ENCODE measurements at regions not wholly inside any gene's neighbourhood (a gene's known extent, or its start where the extent isn't known, plus 50 kb on each side); places are given as distances from the start of the nearest gene placed in this dataset.

GRCh38 chr2:81551040-81551634 is 1246.6 kb upstream of the LRRTM1 start:
- DNase-seq = no peak

GRCh38 chr2:81550277-81550676 is 1245.7 kb upstream of the LRRTM1 start:
- no peak for DNase-seq

GRCh38 chr2:81549646-81550045 is 1245.1 kb upstream of the LRRTM1 start:
- DNase-seq = no peak

DNA sequence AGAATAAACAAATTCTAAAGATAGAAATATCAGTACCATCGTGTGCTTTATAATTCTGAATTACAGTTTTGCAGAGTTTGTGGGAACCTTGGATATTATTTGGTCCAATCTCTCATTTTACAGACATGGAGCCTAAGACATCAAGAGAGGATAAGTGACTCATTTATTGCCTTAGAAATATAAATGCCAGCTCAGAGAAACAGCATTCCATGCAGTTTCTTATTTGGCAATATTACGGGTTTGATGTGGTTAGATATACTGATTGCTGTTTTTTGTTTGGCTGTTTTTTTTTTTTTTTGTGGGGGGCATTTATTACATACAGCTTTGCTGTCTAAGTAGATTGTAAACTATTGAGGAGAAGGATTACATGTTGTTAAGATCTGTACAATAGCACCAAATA is 1241.1 kb upstream of the LRRTM1 start:
- DNase-seq = no peak

GRCh38 chr2:81542119-81542518 is 1237.6 kb upstream of the LRRTM1 start:
- DNase-seq = no peak

DNA sequence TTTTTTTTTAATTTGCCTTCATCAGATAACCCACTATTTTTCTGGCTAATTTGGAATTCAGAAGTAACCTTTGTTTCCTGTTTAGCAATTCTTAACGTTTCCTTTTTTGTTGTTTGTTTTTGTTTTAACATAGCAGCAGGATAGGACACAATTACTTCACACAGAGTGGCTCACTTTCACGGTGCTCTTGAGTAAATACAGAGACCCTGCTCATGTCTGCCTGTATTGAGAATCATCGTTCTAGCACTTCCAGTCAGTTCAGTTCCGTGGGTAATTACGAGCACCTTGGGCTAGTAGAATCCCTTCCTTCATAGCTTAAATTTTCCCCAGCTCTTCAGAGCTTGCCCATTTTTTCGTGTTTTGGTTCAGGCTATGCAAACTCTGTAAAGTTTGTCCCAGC is 1225.4 kb upstream of the LRRTM1 start:
- DNase-seq = no peak

- no peak for DNase-seq
Observed at GRCh38 chr2:81528852-81529480, 1224.4 kb upstream of the LRRTM1 start.

DNA sequence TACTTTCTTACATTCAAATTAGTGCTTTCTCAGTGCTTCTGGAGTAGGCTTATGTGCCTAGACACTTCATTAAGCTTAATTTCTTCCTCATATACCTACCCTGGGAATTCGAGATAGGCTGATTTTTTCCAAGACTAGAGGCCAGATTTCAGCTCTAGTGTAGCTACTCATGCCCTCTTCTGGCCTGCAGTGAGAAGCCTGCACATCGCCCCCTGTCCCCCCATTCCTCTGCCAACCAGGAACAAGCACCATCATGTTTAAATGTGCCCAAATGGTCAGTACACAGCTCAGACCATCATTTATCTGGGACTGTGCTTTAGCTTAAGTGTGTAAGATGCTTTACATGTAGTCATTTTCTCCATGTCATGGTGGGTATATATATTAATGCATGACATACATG is 1218.8 kb upstream of the LRRTM1 start:
- DNase-seq = no peak

GRCh38 chr2:81513328-81513727 is 1208.8 kb upstream of the LRRTM1 start:
- no peak for DNase-seq

DNA sequence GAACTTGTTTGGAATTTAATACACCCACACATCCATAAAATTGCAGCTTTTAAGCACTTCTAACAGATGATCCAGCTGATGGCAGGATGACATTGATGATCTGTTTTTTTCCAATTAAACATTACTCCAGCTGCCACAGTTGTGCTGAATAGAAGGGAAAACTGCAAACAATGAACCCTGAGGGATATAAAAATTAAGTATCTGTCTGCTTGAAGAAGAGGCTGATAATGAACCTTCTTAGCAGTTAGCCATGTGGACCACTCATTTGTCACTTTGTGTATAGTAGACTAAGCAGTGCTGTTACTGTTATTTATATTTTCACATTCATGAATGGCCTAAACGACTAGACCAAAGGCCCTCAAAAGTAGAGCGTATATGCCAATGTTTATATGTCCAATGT is 1201.0 kb upstream of the LRRTM1 start:
- no peak for DNase-seq

DNA sequence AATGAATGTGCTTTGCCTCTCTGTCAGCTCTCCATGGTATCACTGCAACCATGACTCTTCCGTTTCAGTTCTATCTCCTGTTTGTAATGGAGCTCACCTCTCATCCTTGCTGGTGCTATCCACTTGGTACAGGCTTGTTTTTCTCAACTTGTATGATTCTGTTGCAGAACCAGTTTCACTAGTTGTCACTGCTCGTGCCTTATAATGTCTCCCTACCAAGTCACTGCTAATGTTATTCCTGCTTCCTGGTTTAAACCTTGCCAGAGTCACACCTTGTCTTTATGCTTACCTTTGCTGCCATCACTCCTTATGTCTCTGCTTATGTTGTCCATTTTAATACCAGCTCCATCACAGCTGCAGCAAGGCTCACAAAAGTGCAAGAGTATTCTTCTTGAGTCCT is 1191.0 kb upstream of the LRRTM1 start:
- DNase-seq = no peak

DNA sequence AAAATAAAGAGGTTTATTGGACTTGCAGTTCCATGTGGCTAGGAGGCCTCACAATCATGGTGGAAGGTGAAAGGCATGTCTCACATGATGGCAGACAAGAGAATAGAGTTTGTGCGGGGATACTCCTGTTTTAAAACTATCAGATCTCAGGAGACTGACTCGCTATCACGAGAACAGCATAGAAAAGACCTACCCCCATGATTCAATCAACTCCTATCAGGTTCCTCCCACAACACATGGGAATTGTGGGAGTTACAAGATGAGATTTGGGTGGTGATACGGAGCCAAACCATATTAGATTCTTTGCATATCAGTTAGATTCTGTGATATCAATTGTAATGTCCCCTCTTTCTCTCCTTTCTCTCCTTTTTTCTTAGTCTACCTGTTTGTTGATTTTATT is 1178.7 kb upstream of the LRRTM1 start:
- no peak for DNase-seq

DNA sequence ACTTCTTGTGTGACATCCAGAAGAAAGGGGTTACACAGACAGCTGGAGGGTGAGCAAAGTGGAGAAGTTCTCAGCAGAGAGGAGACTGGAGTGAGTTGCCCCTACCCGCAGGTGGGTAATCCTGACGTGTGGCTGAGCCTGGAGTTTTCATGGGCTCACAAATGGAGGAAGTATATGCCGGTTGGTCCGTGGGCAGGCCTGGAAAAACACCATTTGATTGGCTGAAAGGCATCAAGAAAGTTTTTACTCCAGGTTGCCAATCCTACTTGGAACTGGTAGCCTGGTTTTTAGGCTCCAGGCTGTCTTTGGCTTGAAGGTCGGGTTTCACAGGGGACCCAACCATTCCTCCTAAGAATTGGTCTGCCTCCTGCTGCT is 1177.4 kb upstream of the LRRTM1 start:
- no peak for DNase-seq

DNA sequence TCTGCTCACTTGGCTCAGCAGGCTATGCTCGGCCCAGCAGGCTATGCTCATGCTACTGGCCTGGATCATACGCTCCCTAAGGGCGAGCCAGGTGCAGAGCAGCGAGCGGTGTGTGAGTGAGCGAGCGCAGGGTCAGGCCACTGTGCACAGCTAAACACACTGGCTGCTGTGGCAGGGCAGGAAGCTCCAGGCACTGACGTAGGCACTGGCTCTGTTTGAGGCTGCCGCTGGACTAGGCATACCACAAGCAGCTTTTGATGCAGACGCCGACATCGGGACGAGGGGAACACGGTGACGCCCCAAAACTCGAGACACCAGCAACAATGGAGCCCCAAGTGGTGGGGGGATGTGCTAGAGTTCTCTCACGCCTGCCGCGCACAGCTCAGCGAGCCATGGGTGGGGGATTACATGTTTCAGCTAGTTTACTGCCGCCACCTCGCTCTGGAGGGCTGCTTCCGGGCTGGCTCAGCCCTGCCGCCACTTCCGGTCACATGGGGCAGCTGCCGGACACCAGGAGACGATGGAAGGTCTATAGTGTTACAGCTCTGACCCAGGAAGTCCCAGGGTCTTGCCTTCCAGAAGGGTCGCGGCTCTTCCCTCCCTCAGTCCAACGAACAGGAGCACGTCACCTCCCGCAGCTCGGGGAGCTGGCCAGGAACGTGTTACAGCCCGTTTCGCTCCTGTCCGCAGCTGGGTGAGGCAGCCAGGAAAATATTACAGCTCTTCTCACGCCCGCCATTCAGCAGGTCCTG is 1176.9 kb upstream of the LRRTM1 start:
- DNase-seq = no peak

DNA sequence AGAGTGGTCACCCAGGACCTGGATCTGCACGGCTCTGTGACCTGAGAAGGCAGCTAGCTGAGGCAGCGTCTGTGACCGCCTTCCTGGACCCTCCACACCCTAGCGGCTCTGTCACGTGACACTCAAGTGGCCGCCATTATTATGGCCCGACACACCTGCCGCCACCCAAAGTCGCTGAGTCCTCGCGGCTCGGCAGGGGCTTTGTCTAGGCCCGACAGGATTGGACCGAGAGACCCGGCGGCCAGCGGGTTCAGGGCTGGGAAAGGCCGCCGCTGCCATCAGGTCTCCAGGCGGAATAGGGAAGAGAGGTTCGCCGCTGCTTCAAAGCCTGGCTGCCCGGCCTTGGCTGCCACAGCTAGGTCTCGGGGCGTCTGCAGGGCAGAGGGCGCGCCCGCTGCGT is 1162.5 kb upstream of the LRRTM1 start:
- no peak for DNase-seq

DNA sequence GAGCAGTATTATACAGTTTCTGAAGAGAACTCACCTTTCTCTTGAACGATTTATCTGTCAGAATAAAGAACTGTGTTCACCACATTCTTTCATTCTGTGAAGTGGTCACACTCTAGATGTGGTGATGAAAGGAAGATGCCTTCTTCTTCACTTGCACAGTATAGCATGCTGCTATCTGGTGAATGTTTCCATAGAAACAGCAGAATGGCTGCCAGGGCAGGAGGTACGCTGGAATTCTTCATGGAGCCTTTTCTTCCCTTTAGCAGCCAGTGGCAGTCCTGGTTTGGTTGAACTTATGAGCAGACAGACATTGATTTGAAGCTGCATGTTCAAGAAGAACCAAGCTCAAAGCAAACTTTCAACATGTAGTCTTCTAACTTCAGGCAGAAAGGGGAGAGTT is 1157.9 kb upstream of the LRRTM1 start:
- no peak for DNase-seq

DNA sequence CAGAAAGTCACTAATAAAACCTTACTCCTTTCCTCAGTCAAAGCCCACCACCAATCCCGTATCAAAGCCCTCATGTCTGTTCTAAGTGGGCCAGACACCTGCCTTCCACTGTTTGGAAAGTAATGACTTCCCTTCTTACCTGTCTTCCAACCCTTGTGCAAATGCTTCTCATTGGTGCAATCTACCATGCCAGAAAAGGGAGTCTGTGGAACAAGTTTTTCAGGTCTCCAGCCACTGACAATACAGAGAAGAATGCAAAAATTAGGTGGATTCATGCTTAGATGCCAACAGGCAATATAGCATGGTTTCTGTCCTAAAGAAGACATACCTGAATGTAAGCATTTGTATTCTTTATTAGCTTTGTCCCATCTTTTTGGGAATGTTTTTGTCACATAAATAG is 1140.6 kb upstream of the LRRTM1 start:
- no peak for DNase-seq

GRCh38 chr2:81437456-81438000 is 1133.0 kb upstream of the LRRTM1 start:
- DNase-seq = no peak

DNA sequence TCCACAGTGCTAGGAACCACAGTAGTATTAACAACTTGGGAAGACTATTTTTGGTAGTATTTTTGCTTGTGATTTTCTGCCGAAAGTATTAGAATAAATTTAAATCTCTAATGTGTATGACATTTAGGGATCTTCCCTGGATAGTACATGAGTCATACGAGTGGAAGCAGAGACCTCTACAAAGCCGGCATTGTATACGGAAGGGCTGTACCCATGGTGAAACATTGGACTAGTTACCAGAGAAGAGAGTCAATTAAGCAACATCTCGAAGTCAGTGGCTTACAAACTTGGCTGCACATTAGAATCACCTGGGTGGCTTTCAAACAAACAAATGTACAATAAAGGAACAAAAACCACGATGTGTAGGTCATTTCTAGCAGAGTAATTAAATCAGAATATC is 1131.7 kb upstream of the LRRTM1 start:
- DNase-seq = no peak

- no peak for DNase-seq
Observed at GRCh38 chr2:81412681-81413080, 1108.1 kb upstream of the LRRTM1 start.

DNA sequence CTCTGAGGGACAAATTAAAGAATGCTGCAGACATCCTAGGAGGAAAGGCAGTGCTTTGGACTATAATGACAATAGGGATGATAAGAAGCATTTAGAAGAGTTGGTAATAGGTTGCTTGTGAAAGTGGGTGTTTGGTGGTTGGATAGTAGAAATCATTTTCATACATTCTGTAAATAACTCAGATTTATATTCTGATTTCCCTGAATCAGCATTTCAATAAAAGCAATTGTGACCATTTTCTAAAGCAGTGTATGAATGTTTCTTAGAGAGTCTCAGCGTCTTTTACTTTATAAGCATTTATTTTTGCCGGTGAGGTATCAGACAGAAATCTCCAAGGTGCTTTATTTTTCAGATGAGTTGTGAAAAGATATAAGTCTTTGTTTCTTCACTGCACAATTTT is 1099.0 kb upstream of the LRRTM1 start:
- no peak for DNase-seq

- DNase-seq = no peak
Observed at GRCh38 chr2:81396417-81397019, 1092.0 kb upstream of the LRRTM1 start.

- no peak for DNase-seq
Observed at GRCh38 chr2:81395746-81396145, 1091.2 kb upstream of the LRRTM1 start.

DNA sequence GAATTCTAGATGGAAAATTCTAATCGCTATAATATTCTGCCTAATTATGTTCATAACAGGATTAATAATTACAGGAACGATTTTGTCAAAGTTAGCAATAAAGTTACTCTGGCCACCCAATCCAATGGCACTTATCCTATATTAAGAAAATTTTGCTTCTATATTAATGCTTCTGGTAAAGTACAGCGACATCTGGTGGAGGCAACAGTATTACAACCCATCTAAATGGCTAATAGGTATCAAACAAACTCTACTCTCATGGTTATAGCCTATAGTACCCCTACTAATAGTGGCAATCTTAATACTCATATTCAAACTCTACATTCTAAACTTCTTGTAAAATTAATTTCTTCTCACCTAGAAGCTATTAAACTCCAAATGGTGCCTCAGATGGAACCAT is 1084.7 kb upstream of the LRRTM1 start:
- DNase-seq = no peak
